ENCODE measurements at regions not wholly inside any gene's neighbourhood (a gene's known extent, or its start where the extent isn't known, plus 50 kb on each side); places are given as distances from the start of the nearest gene placed in this dataset.

DNA sequence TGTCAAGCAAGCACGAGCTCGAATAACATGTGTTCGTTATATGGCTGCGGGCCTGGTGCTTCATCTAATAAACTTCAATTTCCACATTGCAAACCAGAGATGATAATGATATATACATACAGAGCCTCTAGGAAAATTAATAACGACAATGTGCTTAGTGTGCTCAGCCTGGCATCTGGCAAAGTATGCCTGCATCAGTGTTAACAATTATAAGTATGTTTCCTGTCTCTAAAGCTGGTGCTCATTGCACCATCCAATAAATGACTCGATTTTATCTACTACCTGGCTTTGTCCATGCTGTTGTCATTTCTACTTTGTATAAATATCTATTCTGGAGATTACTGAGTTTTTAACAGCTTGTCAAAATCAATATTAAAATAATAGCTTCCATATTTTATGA, 1402.6 kb downstream of the MRPL39 start:
- H2AFZ ChIP-seq (ENCODE audit: low read length) = no peak overlapping the region
- TF ChIP-seq RAD21 (IDR thresholded peaks at IDR 0.05 in 1 of 2, conservative IDR thresholded peaks at IDR 0.05 in 1 of 2; ENCODE audit: low read depth in 2 of 2, low read length in 2 of 2) (no peak), RNF2 (IDR thresholded peaks at IDR 0.05; ENCODE audit: borderline replicate concordance, low read depth, low read length, missing control alignments, poor library complexity, severe bottlenecking) (no peak), TEAD4 (IDR thresholded peaks at IDR 0.05; ENCODE audit: low read depth, low read length) (no peak), GTF2F1 (IDR thresholded peaks at IDR 0.05; ENCODE audit: borderline replicate concordance, low read depth, low read length) (no peak), HDAC6 (IDR thresholded peaks at IDR 0.05; ENCODE audit: low read depth, low read length) (no peak), ATF2 (IDR thresholded peaks at IDR 0.05; ENCODE audit: low read length) (no peak), SP1 (IDR thresholded peaks at IDR 0.05; ENCODE audit: low read depth, low read length) (no peak), EGR1 (IDR thresholded peaks at IDR 0.05; ENCODE audit: borderline replicate concordance, low read depth, low read length) (no peak), KDM1A (IDR thresholded peaks at IDR 0.05; ENCODE audit: borderline replicate concordance, low read length) (no peak), EP300 (IDR thresholded peaks at IDR 0.05; ENCODE audit: borderline replicate concordance in 1 of 2, low read depth in 2 of 2, low read length in 2 of 2) (no peak), POLR2A (IDR thresholded peaks at IDR 0.05; ENCODE audit: control extremely low read depth in 1 of 2, low read depth in 2 of 2, low read length in 2 of 2) (no peak), CBX8 (IDR thresholded peaks at IDR 0.05; ENCODE audit: borderline replicate concordance, low read depth, low read length) (no peak), TCF12 (IDR thresholded peaks at IDR 0.05; ENCODE audit: low read depth, low read length) (no peak)

More for the DNA sequence above, 1402.6 kb downstream of the MRPL39 start:
- Histone ChIP-seq H2BK15ac (ENCODE audit: low read length) (no peak overlapping the region), H3K9me3 (ENCODE audit: insufficient read depth in 2 of 2, low read depth in 1 of 2, low read length in 1 of 2) (peaks cover 6 to 28% of the 10 kb centered on the region in 2 experiments; a peak in 2 of 4 replicates), H2BK12ac (ENCODE audit: low read depth, low read length) (no peak overlapping the region), H2BK5ac (ENCODE audit: low read depth, low read length) (no peak overlapping the region), H3K79me2 (ENCODE audit: control insufficient read depth in 1 of 2, insufficient read depth in 2 of 2, low read length in 2 of 2) (no peaks in the 10 kb centered on the region), H2BK120ac (replicated peaks; ENCODE audit: low read depth, low read length) (no peak overlapping the region), H4K8ac (ENCODE audit: extremely low read depth, insufficient read depth, low read length) (no peak overlapping the region), H3K4me1 (replicated peaks in 1 of 4; ENCODE audit: control insufficient read depth in 3 of 4, insufficient read depth in 4 of 4, low read length in 3 of 4) (no peaks in the 10 kb centered on the region), H3K18ac (ENCODE audit: extremely low read depth, low read length) (no peak overlapping the region), H3K9ac (replicated peaks in 1 of 4; ENCODE audit: extremely low read depth in 1 of 4, low read depth in 3 of 4, low read length in 3 of 4) (no peak overlapping the region), H3K23me2 (ENCODE audit: low read depth, low read length) (no peaks in the 10 kb centered on the region; the same call in 1 of the 2 replicates), H3K27me3 (replicated peaks in 1 of 4; ENCODE audit: control insufficient read depth in 3 of 4, extremely low read depth in 1 of 4, insufficient read depth in 3 of 4, low read length in 3 of 4) (no peaks in the 10 kb centered on the region), H4K5ac (ENCODE audit: insufficient read length, low read depth, low read length) (no peak overlapping the region), H2BK20ac (ENCODE audit: low read length) (no peak overlapping the region), H3K4me2 (ENCODE audit: insufficient read depth in 1 of 2, low read depth in 2 of 2, low read length in 2 of 2) (no peak overlapping the region), H3K27ac (ENCODE audit: low read depth, low read length) (no peak overlapping the region), H3K56ac (replicated peaks; ENCODE audit: insufficient read length, low read depth, low read length) (no peak overlapping the region), H4K91ac (replicated peaks; ENCODE audit: insufficient read length, low read length) (no peak overlapping the region), H3K4ac (replicated peaks; ENCODE audit: insufficient read length, low read depth, low read length) (no peak overlapping the region), H2AK5ac (ENCODE audit: low read depth, low read length) (no peak overlapping the region), H3K36me3 (ENCODE audit: control insufficient read depth in 2 of 4, insufficient read depth in 4 of 4, low read length in 3 of 4) (no peaks in the 10 kb centered on the region), H4K20me1 (replicated peaks in 1 of 2; ENCODE audit: control insufficient read depth in 1 of 2, insufficient read depth in 2 of 2, low read length in 2 of 2) (no peaks in the 10 kb centered on the region), H3K23ac (ENCODE audit: insufficient read length) (no peak overlapping the region), H3K79me1 (ENCODE audit: low read depth, low read length) (no peaks in the 10 kb centered on the region), H3K14ac (ENCODE audit: insufficient read length) (no peak overlapping the region), H3K4me3 (ENCODE audit: extremely low read depth in 1 of 4, insufficient read depth in 2 of 4, low read depth in 3 of 4, low read length in 4 of 4) (no peak overlapping the region)
- 90% methylated on average over 6 of the region's 6 CpGs; no CpG with 5 or more reads in 1 of the 2 experiments for WGBS, 2 experiments (ENCODE audit: extremely low coverage in 1 of 2, insufficient coverage in 1 of 2, insufficient read length in 1 of 2, insufficient replicate concordance in 2 of 2, low coverage in 1 of 2, low lambda C conversion rate in 2 of 2, missing lambda C conversion rate in 1 of 2)
- ChIA-PET POLR2A (ENCODE audit: partially characterized antibody) (no interaction called here), CTCF (ENCODE audit: partially characterized antibody) (no interaction called here)
- DNase-seq (ENCODE audit: low read depth in 1 of 2, low spot score in 2 of 2) (no peak), FAIRE-seq (no peak)
